Glomerular visceral epithelial cell (primary cell): ENCODE measurements at regions not wholly inside any gene's neighbourhood (a gene's known extent, or its start where the extent isn't known, plus 50 kb on each side); places are given as distances from the start of the nearest gene placed in this dataset.
A peak's percentile ranks its signal among the peaks of the same experiment; 100 is the strongest.
"Not testable (repeated sequence)": the region's sequence is repeated elsewhere in the genome, so short reads cannot be mapped to it uniquely, and the experiment has no call there.

Experiments used
- DNase-seq: peaks from one replicate; pipeline ENCODE4 v3.0.0-alpha.2; 2016; ENCODE audit errors: extremely low spot score

GRCh38 chr12:40431169-40431568 is 206.4 kb downstream of the LRRK2 start:
- no peak for DNase-seq

- DNase-seq = no peak
These were observed 210.5 kb downstream of the LRRK2 start for GRCh38 chr12:40435251-40435650.

DNA sequence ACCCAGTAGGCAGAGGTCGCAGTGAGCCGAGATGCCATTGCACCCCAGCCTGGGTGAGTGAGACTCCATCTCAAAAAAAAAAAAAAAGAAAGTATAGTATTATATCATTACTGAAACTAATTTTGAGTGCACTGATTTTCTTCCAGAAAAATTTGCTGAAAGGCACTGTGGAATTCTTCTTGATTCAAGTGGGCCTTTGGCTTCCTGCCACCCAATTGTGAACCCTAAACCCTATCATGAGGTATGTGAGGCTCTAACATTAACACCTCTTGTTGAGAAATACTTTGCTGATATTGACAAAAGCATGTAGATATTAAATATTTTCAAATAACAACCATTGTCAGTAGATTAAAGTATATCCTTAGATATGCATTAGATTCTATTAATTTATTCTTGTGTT is 211.2 kb downstream of the LRRK2 start:
- no peak for DNase-seq

DNA sequence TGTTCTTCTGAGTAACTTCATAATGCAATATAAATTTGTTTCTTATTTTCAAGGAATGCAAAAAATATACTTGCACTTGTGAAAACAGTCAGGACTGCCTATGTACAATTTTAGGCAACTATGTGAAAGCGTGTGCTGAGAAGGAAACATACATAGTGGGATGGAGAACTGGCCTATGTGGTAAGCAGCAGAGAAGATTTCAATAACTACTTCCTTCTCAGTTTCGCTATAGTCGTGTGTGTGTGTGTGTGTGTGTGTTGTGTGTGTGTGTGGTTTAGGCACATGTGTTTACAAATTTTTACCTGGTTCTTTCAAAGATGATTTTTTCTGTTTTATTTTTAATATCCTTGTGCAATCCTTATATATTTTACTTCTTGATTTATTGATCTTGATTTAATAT is 211.8 kb downstream of the LRRK2 start:
- DNase-seq = no peak

DNA sequence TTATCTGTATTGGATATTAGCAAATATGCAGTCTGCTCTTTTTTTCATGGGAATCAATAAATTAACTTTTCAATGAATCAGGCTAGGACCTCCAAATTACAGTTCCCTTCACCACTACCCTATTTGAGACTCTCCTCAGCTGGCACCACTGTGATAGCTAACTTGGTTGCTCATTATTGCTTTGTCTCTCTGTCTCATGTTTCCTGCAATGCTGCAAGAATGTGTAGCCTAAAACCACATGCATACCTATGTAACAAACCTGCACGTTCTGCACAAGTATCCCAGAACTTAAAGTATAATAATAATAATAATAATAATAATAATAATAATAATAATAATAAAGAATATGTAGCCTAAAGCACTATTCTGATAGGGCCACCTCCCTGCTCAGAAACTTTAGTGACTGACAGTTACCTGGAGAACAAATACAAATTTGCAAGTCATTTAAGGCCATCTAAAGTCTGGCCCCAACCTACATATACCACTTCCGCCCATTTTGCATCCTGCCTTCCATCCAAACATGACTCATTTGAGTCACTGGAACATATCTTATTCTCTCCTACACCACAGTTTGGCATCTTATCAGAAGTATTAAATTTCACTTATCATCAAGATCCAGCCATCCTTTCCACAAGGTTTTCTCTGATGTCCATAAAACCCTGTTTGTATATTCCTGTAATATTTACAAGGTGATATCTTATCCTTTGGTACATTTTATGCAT is 215.1 kb downstream of the LRRK2 start:
- DNase-seq = no peak

DNA sequence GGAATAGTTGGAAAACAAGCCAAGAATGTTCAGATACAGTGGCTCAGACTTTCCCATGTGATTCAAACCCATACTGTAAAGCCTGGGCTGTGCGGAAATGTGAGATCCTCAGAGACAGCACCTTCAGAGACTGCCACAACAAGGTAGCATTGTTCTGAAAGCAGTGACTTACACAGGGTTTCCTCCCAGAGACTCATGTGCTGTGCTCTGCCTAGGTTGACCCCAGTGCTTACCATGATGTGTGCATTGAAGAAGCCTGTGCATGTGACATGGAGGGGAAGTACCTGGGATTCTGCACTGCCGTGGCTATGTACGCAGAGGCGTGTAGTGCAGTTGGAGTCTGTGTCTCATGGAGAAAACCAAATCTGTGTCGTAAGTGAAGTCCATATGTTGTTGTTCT is 219.4 kb downstream of the LRRK2 start:
- no peak for DNase-seq

DNA sequence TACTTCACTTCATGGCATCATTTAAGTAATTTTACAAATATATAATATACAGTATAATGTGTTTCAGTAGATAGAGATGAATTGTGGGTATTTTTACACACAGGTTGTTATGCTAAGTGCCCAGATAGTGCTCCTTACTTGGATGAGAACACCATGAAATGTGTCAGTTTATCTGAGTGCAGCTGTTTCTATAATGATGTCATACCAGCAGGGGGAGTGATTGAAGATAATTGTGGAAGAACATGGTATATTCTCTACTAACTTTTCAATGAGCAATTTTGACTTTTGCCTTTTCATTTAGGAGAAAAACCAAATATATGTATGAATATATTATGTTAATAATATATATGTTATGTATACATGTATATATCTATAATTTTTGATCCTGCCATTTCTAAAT is 221.6 kb downstream of the LRRK2 start:
- peak; percentile 1 for DNase-seq

- not testable (repeated sequence) for DNase-seq
These were observed 223.7 kb downstream of the LRRK2 start for GRCh38 chr12:40448523-40448922.

- DNase-seq = no peak
These were observed 226.9 kb downstream of the LRRK2 start for GRCh38 chr12:40451661-40452060.

DNA sequence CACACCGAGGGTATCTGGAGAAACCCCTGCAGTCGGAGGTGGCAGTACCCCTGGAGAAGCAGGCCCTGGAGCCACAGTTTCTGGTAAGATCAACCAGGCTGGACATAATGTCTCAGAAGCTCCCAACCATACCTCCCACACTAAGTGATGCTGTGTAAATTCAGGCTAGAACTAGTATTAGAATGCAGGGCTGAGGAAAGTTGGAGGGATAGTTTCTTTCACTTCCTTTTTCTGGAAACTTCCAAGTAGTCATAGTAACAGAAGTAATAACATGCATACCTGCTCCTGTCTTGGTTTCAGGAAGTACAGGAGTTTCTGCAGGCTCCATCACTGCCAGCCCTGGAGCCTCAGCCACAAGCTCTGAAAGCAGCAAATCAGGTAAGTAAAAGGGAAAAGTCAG is 228.1 kb upstream of the CNTN1 start:
- DNase-seq = no peak

DNA sequence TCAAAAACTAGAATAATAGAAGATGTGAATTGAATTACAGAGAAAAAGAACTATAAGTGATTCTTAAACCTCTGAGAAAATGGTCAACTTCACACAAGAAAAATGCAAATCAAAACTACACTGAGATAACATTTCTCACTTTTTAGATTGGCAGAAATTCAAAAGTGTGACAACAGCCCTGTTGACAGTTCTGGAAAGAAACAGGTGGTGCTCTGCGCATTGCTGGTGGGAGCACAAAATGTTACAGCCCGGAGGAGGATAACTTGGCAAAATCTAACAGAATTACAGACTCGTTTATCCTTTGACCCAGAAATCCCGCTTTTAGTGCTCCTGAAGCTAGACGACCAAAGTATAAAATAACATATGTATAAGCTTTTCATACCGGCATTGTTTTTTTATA is 222.5 kb upstream of the CNTN1 start:
- DNase-seq = no peak

DNA sequence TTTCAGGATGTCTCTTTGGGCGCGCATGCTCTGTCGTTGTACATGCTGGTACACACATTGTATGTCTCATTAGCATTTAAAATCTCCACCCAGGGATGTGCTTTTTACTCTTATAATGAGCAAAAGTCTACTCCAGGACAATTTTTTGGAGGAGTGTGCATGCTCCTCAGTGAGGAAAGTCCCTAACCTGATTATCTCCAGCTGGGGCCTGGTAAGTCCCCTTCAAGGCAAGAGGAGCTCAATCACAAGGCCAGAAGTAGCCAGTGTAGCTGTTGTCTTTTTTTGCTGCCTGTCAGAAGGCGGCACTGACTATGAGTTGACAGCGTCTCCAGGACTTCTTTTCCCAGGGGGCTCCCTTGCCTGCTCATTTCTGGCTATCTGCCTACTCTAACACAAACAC is 218.3 kb upstream of the CNTN1 start:
- DNase-seq = no peak

DNA sequence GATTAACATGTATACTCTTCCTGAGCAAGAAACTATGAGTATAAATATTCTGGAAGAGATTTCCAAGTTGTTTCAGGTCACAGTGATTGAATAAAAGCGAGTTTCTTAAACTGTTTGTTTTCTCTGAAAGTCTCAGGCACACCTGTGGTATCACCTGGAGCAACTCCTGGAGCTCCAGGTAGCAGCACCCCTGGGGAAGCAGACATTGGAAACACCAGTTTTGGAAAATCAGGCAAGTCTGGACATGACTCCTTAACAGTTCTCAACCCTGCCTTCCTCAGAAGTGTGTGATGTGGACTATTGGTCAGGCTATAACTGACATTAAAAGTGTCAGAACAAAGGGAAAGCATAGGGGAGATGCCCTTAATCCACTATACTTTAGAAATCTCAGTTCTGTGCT is 217.6 kb upstream of the CNTN1 start:
- DNase-seq = no peak

GRCh38 chr12:40499856-40500255 is 192.4 kb upstream of the CNTN1 start:
- DNase-seq = no peak

- no peak for DNase-seq
These were observed 189.9 kb upstream of the CNTN1 start for GRCh38 chr12:40502322-40502721.

GRCh38 chr12:40505327-40505726 is 186.9 kb upstream of the CNTN1 start:
- DNase-seq = no peak

GRCh38 chr12:40508421-40508820 is 183.8 kb upstream of the CNTN1 start:
- DNase-seq = no peak

DNA sequence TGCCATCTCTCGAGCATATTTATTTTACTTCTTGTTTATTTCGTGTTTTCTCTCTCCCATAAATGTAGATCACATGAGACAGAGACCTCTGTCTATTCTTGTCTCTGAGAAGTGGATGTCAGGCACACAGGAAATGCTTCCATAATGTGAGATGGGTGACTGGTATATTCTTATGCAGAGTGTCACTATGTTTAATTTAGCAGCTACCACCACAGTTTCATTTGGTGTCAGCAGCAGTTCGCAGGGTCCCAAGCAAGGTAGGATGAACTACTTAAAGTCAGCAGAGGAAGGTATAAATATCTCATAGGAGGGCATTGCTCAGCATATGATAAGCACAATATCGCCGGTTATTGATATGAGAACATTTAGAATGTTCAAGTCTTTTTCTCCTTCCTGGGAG is 180.9 kb upstream of the CNTN1 start:
- DNase-seq = no peak

- no peak for DNase-seq
These were observed 177.0 kb upstream of the CNTN1 start for GRCh38 chr12:40515041-40515816.

DNA sequence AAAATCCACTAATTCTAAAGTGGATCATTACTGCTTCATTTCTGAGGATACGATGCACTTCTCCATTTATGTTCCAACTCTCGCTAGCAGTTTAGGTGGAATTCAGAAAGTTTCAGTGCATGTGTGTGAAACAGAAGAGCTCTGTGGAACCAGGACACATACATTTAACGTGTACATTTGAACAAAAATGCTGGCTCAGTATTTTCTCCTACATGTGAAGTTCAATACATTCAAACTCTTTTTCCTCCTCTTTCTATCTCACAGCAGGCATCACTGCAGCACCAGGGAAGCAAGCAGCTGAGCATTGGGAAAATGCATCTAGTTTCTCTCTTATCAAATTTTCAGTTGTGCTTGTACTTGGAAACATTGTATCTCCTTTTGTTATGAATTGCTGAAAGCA is 169.4 kb upstream of the CNTN1 start:
- DNase-seq = no peak

DNA sequence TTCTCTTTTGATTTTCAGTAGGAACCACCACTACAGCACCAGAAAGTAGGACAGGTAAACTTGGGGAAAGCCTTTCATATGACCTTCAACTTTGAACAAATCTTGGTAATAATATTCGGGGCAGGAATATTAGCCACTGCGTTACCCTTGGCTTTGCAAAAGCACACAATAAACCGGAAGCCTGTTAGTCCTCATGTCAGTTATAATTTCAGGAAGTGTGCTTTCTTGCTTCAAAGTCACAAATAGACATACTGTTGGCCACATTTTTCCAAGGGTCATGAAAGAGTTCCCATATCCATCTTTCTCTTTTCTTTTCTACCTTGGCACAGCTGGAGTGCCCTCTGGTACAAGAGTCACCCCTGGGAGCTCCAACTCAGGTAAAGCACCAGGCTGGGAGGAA is 167.2 kb upstream of the CNTN1 start:
- DNase-seq = no peak

DNA sequence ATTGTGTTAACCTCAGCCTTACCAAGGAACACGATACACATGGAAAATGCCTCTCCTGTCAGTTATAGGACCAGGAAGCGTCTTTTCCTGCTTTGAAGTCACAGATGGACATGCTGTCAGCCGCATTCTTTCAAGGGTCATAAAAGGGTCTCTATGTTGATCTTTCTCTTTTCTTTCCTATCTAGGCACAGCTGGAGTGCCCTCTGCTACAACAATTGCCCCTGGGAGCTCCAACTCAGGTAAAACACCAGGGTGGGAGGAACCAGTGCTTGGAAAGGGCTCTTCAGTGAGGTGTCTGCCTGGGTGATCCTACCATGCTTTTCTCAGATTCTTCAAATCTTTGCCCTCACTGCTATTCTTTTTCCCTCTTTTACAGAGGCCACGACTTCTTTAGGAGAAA is 157.4 kb upstream of the CNTN1 start:
- no peak for DNase-seq

- no peak for DNase-seq
These were observed 140.8 kb upstream of the CNTN1 start for GRCh38 chr12:40551466-40551865.

- no peak for DNase-seq
These were observed 139.4 kb upstream of the CNTN1 start for GRCh38 chr12:40552868-40553267.
